ENCODE measurements at regions not wholly inside any gene's neighbourhood (a gene's known extent, or its start where the extent isn't known, plus 50 kb on each side); places are given as distances from the start of the nearest gene placed in this dataset.

DNA sequence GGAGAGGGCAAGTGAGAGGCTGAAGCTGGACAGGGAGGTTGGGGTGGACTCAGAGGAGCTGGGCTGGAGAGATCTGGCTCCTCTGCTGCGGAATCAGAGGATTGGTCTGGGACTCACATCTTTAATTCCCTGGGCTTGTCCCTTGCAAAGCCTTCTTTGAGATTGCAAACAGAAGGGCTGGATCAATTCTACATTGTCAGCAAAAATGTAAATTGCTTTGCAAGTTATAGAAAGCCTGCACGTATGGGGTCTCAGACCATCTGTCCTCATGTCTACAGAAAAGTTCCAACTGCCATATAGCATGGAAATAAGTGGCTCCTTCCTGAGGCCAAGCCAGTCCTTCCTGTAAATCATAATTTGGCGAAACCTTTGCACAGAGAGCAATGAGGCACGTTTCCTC lies 449.6 kb downstream of the UBE2NL start:
- no peaks in the 10 kb centered on the region for H3K36me3 Mint-ChIP-seq (ENCODE audit: low read depth)
- H3K27me3 Mint-ChIP-seq (ENCODE audit: low read depth): no peaks in the 10 kb centered on the region
- peaks cover 4% of the 10 kb centered on the region for H3K9me3 Mint-ChIP-seq
- TF ChIP-seq, protein P1, sequence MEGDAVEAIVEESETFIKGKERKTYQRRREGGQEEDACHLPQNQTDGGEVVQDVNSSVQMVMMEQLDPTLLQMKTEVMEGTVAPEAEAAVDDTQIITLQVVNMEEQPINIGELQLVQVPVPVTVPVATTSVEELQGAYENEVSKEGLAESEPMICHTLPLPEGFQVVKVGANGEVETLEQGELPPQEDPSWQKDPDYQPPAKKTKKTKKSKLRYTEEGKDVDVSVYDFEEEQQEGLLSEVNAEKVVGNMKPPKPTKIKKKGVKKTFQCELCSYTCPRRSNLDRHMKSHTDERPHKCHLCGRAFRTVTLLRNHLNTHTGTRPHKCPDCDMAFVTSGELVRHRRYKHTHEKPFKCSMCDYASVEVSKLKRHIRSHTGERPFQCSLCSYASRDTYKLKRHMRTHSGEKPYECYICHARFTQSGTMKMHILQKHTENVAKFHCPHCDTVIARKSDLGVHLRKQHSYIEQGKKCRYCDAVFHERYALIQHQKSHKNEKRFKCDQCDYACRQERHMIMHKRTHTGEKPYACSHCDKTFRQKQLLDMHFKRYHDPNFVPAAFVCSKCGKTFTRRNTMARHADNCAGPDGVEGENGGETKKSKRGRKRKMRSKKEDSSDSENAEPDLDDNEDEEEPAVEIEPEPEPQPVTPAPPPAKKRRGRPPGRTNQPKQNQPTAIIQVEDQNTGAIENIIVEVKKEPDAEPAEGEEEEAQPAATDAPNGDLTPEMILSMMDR (conservative IDR thresholded peaks at IDR 0.05): no peak
- no peak for DNase-seq (ENCODE audit: low read depth, low spot score)
- H3K27ac Mint-ChIP-seq (ENCODE audit: unreplicated experiment): no peak overlapping the region
- no peaks in the 10 kb centered on the region for H3K4me1 Mint-ChIP-seq
- no peak overlapping the region for H3K4me3 Mint-ChIP-seq

DNA sequence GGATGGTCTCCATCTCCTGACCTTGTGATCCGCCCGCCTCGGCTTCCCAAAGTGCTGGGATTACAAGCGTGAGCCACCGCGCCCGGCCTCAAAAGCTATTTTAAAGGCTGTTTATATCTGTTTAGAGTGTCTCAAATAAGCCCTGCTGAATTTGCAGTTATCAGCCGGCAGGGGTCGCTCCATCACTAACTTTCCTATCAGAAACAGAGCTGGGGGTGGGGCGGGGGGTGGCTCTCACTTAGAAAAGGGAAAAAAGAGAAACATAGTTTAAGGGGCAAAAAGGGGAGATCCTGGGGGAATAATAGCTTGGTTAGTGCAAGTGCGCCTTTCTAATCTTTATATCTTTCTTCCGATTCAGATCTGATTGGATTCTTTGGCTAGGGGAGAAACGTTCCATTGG lies 450.7 kb downstream of the UBE2NL start:
- no peak overlapping the region for H3K27ac Mint-ChIP-seq (ENCODE audit: unreplicated experiment)

DNA sequence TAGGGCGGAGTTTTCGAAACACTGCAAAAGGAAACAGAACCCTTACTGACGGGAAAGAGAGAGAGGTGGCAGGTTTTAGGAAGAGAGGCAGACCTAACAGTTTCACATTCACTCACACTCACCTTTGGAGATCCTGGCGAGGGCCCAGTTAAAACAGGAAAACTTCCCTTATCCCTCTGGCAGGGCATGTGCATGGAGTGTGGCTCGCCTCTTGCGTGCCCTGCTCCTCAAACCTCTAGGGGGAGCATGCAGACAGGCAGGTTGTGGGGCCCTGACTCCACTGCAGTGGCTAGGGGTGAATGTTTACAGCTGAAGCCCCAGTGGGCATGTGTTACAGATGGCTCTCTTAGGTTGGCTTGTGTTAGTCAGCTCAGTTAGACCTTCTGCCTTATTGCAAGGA lies 451.5 kb downstream of the UBE2NL start:
- Mint-ChIP-seq H3K9me3 (peaks cover 8% of the 10 kb centered on the region), H3K27ac (ENCODE audit: unreplicated experiment) (no peak overlapping the region), H3K27me3 (ENCODE audit: low read depth) (no peaks in the 10 kb centered on the region), H3K4me1 (no peaks in the 10 kb centered on the region), H3K36me3 (ENCODE audit: low read depth) (no peaks in the 10 kb centered on the region), H3K4me3 (no peak overlapping the region)
- TF ChIP-seq, protein P1 (conservative IDR thresholded peaks at IDR 0.05): no peak
- DNase-seq (ENCODE audit: low read depth, low spot score): no peak

More for the DNA sequence above, 450.7 kb downstream of the UBE2NL start:
- no peaks in the 10 kb centered on the region for H3K36me3 Mint-ChIP-seq (ENCODE audit: low read depth)
- peaks cover 8% of the 10 kb centered on the region for H3K9me3 Mint-ChIP-seq
- no peak for DNase-seq (ENCODE audit: low read depth, low spot score)
- no peaks in the 10 kb centered on the region for H3K4me1 Mint-ChIP-seq
- no peaks in the 10 kb centered on the region for H3K27me3 Mint-ChIP-seq (ENCODE audit: low read depth)
- no peak overlapping the region for H3K4me3 Mint-ChIP-seq
- TF ChIP-seq, protein P1 (conservative IDR thresholded peaks at IDR 0.05): peak; percentile 35

DNA sequence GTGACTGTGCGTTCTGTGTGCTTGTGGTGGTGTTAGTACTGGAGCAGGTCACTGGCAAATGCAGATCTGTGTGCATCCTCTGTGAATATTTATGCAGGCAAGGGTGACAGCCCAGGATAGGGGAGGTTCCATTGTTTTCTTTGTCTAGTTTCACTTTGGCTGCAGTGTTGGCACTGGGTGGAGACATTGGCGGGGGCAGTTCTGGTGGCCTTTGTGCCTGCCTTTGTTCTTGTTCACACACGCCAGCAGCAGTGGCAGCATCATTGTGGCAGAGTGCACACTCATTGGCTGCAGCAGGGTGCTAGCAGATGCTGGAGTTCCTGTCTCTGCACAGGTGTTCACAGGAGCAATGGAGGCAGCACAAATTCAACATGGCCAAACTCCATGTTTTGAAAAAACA lies 495.3 kb downstream of the UBE2NL start:
- DNase-seq (ENCODE audit: low read depth, low spot score): no peak
- H3K27ac Mint-ChIP-seq (ENCODE audit: unreplicated experiment): no peak overlapping the region
- H3K27me3 Mint-ChIP-seq (ENCODE audit: low read depth): no peaks in the 10 kb centered on the region
- no peak overlapping the region for H3K4me3 Mint-ChIP-seq
- peaks cover 23% of the 10 kb centered on the region for H3K9me3 Mint-ChIP-seq
- no peaks in the 10 kb centered on the region for H3K4me1 Mint-ChIP-seq
- H3K36me3 Mint-ChIP-seq (ENCODE audit: low read depth): no peaks in the 10 kb centered on the region
- TF ChIP-seq, protein P1 (conservative IDR thresholded peaks at IDR 0.05): no peak

DNA sequence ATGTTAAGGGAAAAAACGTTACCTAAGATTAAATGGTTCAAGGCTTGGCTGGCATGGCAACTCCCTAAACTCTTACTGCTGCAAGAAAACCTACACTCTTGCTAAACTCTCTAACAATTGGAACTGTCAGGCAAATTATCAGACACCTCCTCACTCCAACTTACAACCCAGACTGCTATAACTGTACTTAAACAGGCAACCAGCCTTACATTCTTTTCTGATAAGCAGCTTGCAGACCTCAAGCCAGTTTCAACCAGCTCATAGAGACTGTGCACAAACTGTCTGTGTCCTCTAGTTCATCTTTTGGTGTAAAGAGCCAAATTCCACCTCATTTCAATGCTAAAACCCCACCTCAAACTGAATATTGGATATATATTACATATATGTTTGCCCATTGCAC lies 504.9 kb downstream of the UBE2NL start:
- peaks cover 12% of the 10 kb centered on the region for H3K9me3 Mint-ChIP-seq
- TF ChIP-seq, protein P1 (conservative IDR thresholded peaks at IDR 0.05): no peak
- no peaks in the 10 kb centered on the region for H3K4me1 Mint-ChIP-seq

More for the DNA sequence above, 504.9 kb downstream of the UBE2NL start:
- Mint-ChIP-seq H3K27me3 (ENCODE audit: low read depth) (no peaks in the 10 kb centered on the region), H3K36me3 (ENCODE audit: low read depth) (no peaks in the 10 kb centered on the region), H3K4me3 (no peak overlapping the region), H3K27ac (ENCODE audit: unreplicated experiment) (no peak overlapping the region)
- no peak for DNase-seq (ENCODE audit: low read depth, low spot score)

Data from neural crest cell (in vitro differentiated cells).